GM23338 (cell line): ENCODE measurements at regions not wholly inside any gene's neighbourhood (a gene's known extent, or its start where the extent isn't known, plus 50 kb on each side); places are given as distances from the start of the nearest gene placed in this dataset.

Experiments used
- CTCF ChIP-seq, 2 experiments: fragments of 200-600 bp in 1 of 2; sonication (generic) in 1 of 2; conservative IDR thresholded peaks; 2 replicates each; pipeline versions ENCODE4 v1.5.1 to v1.6.1; 2016 to 2017; ENCODE audit warnings: antibody characterized with exemption in 2 of 2, low read depth in 2 of 2, mild to moderate bottlenecking in 2 of 2, moderate library complexity in 1 of 2
- ETS1 ChIP-seq: IDR thresholded peaks from 2 replicates; pipeline ENCODE4 v1.6.1; 2016; ENCODE audit warnings: antibody characterized with exemption
- EZH2 ChIP-seq: fragments of 200-600 bp; sonication (generic); IDR thresholded peaks from one replicate; pipeline ENCODE4 v1.8.0; 2017; ENCODE audit warnings: antibody characterized with exemption, mild to moderate bottlenecking, low read depth; ENCODE audit not compliant: unreplicated experiment
- EZH2phosphoT487 ChIP-seq: fragments of 200-600 bp; sonication (generic); IDR thresholded peaks from one replicate; pipeline ENCODE4 v1.8.1; 2018; ENCODE audit warnings: antibody characterized with exemption; ENCODE audit not compliant: unreplicated experiment
- JUNB ChIP-seq: IDR thresholded peaks from one replicate; pipeline ENCODE4 v1.6.1; 2016; ENCODE audit warnings: antibody characterized with exemption; ENCODE audit not compliant: unreplicated experiment
- NANOG ChIP-seq: IDR thresholded peaks from 2 replicates; pipeline ENCODE4 v1.6.1; 2016; ENCODE audit warnings: antibody characterized with exemption, borderline replicate concordance
- POLR2AphosphoS5 ChIP-seq: IDR thresholded peaks from 2 replicates; pipeline ENCODE4 v1.6.1; 2016; ENCODE audit warnings: antibody characterized with exemption, low read depth
- REST ChIP-seq: IDR thresholded peaks from one replicate; pipeline ENCODE4 v1.6.1; 2018; ENCODE audit warnings: antibody characterized with exemption; ENCODE audit not compliant: unreplicated experiment
- STAT1 ChIP-seq: IDR thresholded peaks from one replicate; pipeline ENCODE4 v1.6.1; 2016; ENCODE audit warnings: antibody characterized with exemption; ENCODE audit not compliant: unreplicated experiment
- ZNF114 ChIP-seq: fragments of 250-450 bp; sonication (Bioruptor Pico); IDR thresholded peaks from 2 replicates; pipeline ENCODE4 v1.5.0; 2020; ENCODE audit warnings: mild to moderate bottlenecking, moderate library complexity
- ZNF331 ChIP-seq: fragments of 250-450 bp; sonication (Bioruptor Pico); IDR thresholded peaks from 2 replicates; pipeline ENCODE4 v1.5.0; 2020; ENCODE audit warnings: low read depth, mild to moderate bottlenecking, moderate library complexity

GRCh38 chr4:181293541-181293940, 949.7 kb upstream of the TENM3 start:
- TF ChIP-seq CTCF (conservative IDR thresholded peaks at IDR 0.05; ENCODE audit: low read depth in 2 of 2): no peak
- no peak for TF ChIP-seq EZH2phosphoT487
- no peak for TF ChIP-seq REST
- no peak for TF ChIP-seq STAT1
- TF ChIP-seq EZH2: no peak
- no peak for TF ChIP-seq POLR2AphosphoS5
- TF ChIP-seq JUNB: no peak
- no peak for TF ChIP-seq ZNF331 (CRISPR knock-in tag)
- TF ChIP-seq ZNF114 (CRISPR knock-in tag): no peak
- TF ChIP-seq NANOG: no peak
- TF ChIP-seq ETS1: no peak
